Left lung (tissue), 4 donors: ENCODE measurements at regions not wholly inside any gene's neighbourhood (a gene's known extent, or its start where the extent isn't known, plus 50 kb on each side); places are given as distances from the start of the nearest gene placed in this dataset.

ENCODE experiments used
- ATAC-seq: fragments of 200-7000 bp; cut with Tn5 transposase; one replicate; pipeline ENCODE4 v1.9.1; 2020; ENCODE audit warnings: moderate library complexity
- DNase-seq, 4 donors: peaks; one replicate each; pipeline ENCODE4 v3.0.0-alpha.2; 2013 to 2020
- H3K27ac ChIP-seq, 2 donors: fragments of 200-600 bp; sonication (generic) in 1 of 2; one replicate each; pipeline versions ENCODE4 v1.5.0 to v1.8.0; 2020 to 2021
- H3K27me3 ChIP-seq, 2 donors: fragments of 200-600 bp; sonication (generic) in 1 of 2; one replicate each; pipeline versions ENCODE4 v1.5.0 to v1.8.0; 2020 to 2021
- H3K36me3 ChIP-seq, 2 donors: fragments of 200-600 bp; sonication (generic) in 1 of 2; one replicate each; pipeline versions ENCODE4 v1.5.0 to v1.8.0; 2020 to 2021
- H3K4me1 ChIP-seq, 2 donors: fragments of 200-600 bp; one replicate each; pipeline ENCODE4 v1.8.0; 2021
- H3K4me3 ChIP-seq, 2 donors: fragments of 200-600 bp; sonication (generic) in 1 of 2; one replicate each; pipeline versions ENCODE4 v1.5.0 to v1.8.0; 2020 to 2021; ENCODE audit warnings: mild to moderate bottlenecking in 1 of 2
- H3K9me3 ChIP-seq, 2 donors: fragments of 200-600 bp; sonication (generic) in 1 of 2; one replicate each; pipeline versions ENCODE4 v1.5.0 to v1.8.0; 2020 to 2021
- intact Hi-C, 2 donors: fragments of 100-400 bp; cut with DNase I; formaldehyde crosslinking; loops; one replicate each; pipeline versions ENCODE4 v1.11.2 to v1.14.2; 2022
- TF ChIP-seq, protein P1 (sequence below), 2 donors: fragments of 200-600 bp; sonication (generic) in 1 of 2; IDR thresholded peaks; one replicate each; pipeline versions ENCODE4 v1.5.0 to v1.8.0; 2021; ENCODE audit warnings: antibody characterized with exemption in 2 of 2
- donor health status: DM: no; HTN: yes; CAD: no.
- donor health status: DM: no; HTN: no; CAD: no.

DNA sequence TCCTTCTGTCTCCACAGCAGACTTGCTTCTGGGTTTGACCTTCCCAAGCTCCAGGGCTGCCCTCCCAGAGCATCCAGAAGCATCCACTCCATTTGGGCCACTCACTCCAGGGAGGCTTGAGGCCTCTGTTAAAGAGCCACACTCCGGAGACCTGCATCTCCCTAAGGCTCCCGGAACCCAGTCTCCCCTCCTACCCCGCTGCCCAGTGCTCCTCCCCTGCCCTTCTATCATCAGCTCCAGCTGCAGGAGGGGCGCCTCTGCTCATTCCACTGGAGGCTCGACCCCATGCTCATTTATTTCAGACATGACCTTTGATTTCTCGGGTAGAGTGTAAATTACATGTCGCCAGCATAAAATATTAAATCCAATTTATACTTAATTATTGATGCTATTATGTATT, 142.5 kb downstream of the SYF2 start:
- no peaks in the 10 kb centered on the region for H3K4me1 ChIP-seq
- no peak overlapping the region for H3K27ac ChIP-seq
- TF ChIP-seq, protein P1, sequence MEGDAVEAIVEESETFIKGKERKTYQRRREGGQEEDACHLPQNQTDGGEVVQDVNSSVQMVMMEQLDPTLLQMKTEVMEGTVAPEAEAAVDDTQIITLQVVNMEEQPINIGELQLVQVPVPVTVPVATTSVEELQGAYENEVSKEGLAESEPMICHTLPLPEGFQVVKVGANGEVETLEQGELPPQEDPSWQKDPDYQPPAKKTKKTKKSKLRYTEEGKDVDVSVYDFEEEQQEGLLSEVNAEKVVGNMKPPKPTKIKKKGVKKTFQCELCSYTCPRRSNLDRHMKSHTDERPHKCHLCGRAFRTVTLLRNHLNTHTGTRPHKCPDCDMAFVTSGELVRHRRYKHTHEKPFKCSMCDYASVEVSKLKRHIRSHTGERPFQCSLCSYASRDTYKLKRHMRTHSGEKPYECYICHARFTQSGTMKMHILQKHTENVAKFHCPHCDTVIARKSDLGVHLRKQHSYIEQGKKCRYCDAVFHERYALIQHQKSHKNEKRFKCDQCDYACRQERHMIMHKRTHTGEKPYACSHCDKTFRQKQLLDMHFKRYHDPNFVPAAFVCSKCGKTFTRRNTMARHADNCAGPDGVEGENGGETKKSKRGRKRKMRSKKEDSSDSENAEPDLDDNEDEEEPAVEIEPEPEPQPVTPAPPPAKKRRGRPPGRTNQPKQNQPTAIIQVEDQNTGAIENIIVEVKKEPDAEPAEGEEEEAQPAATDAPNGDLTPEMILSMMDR (IDR thresholded peaks at IDR 0.05): no peak
- H3K27me3 ChIP-seq: peaks cover 0 to 25% of the 10 kb centered on the region in 2 donors
- ATAC-seq: no peak
- no peak for DNase-seq
- no peak overlapping the region for H3K4me3 ChIP-seq
- H3K36me3 ChIP-seq: no peaks in the 10 kb centered on the region
- H3K9me3 ChIP-seq: no peaks in the 10 kb centered on the region
- intact Hi-C loops: no loop called here

DNA sequence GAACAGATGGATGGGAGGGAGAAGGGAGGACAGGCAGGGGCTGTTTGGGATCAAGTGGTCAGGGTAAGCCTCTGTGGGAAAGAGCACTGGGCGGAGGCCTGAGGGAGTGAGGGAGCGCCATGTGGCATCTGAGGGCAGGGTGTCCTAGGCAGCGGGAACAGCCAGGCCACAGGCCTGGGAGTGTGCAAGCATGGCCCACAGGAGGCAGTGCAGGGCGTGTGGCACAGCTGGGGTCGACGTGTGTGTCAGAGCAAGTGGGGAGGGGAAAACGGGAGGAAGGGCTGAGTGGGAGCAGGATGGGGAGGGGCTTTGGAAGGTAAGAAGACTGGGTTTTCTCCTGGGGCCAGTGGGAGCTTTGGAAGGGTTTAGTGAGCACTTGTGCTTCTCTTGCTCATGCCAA, 143.4 kb downstream of the SYF2 start:
- H3K27me3 ChIP-seq: peaks cover 0 to 25% of the 10 kb centered on the region in 2 donors
- H3K27ac ChIP-seq: no peak overlapping the region
- DNase-seq (no peak), ATAC-seq (no peak)
- H3K4me3 ChIP-seq: no peak overlapping the region
- intact Hi-C loops: no loop called here
- no peaks in the 10 kb centered on the region for H3K36me3 ChIP-seq
- no peaks in the 10 kb centered on the region for H3K9me3 ChIP-seq
- TF ChIP-seq, protein P1 (IDR thresholded peaks at IDR 0.05): no peak
- no peaks in the 10 kb centered on the region for H3K4me1 ChIP-seq

DNA sequence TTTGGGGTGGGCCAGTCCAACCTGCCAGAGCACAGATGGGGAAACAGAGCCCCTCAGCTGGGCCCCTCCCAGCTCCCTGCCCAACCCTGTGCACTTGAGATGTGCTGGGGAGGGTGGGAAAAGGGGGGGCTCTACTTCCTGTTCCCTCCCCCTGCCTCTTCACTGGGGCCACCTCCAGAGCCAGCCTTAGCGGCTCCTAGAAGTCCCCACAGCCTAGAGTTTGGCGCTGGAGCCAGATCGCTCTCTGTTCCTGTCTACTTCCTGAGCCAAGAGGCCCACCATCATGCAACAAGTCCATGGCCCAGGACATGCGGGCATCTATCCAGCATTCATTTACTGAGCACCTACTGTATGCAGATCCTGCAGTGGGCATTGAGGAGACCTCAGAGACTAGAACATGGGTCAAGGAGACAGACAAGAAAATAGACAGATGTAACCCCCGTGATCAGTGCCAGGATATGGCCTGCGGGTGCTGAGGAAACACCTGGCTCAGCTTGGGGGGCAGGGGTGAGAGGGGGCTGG, 144.1 kb downstream of the SYF2 start:
- Histone ChIP-seq H3K9me3 (no peaks in the 10 kb centered on the region), H3K4me3 (no peak overlapping the region), H3K4me1 (no peaks in the 10 kb centered on the region), H3K27me3 (peaks cover 0 to 25% of the 10 kb centered on the region in 2 donors), H3K36me3 (no peaks in the 10 kb centered on the region), H3K27ac (no peak overlapping the region)
- intact Hi-C loops: no loop called here
- DNase-seq (no peak), ATAC-seq (no peak)
- TF ChIP-seq, protein P1 (IDR thresholded peaks at IDR 0.05): no peak

DNA sequence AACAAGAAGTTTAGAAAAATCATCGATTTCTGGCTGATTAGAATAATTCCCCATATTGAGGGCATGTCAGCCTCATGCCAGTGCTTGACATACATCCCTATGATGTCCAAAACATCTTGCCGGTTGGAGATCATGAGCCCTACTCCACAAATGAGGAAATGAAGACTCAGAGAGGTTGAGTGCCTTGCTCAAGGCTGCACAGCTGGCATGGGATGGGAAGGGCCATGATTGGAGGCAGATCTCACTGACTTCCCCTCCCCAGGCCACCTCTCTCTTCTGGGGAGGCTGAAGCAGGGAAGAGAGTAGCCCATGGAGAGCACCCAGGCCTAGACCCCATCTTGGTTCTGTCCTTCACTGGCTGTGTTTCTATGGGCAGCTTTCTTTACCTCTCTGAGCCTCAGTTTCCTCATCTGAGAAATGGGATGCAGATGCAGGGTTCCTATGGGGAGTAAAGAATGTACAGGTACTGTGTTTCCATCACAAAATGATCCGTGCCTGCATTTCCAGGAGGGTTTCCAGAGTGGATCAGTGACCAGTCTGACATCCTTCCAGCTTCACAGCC, 145.7 kb downstream of the SYF2 start:
- intact Hi-C loops: no loop called here
- TF ChIP-seq, protein P1 (IDR thresholded peaks at IDR 0.05): no peak
- ATAC-seq: no peak
- Histone ChIP-seq H3K4me1 (no peaks in the 10 kb centered on the region), H3K9me3 (no peaks in the 10 kb centered on the region), H3K27ac (no peak overlapping the region), H3K27me3 (peaks cover 0 to 16% of the 10 kb centered on the region in 2 donors), H3K4me3 (no peak overlapping the region), H3K36me3 (no peaks in the 10 kb centered on the region)
- no peak for DNase-seq

DNA sequence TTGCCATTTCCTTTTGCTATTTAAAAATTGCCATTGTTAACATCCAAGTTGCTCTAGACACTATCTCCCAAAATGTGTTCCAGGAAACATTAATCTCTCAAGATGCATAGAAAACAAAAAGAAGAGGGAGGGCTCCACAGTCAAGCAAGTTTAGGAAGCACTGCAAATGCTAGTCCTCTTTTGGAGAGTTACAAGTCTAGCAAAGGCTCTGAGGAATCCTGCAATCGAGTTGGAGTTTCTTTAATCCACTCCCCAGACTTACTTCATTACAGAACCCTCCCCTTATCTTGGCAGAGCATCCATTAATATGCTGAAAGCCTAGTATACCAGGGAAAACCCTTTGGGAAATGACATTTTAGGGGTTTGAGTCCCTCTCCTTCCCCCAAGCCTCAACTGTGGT, 147.9 kb downstream of the SYF2 start:
- no peak overlapping the region for H3K4me3 ChIP-seq
- intact Hi-C loops: no loop called here
- ATAC-seq (no peak), DNase-seq (no peak)
- no peaks in the 10 kb centered on the region for H3K36me3 ChIP-seq
- H3K27ac ChIP-seq: no peak overlapping the region
- no peaks in the 10 kb centered on the region for H3K9me3 ChIP-seq
- TF ChIP-seq, protein P1 (IDR thresholded peaks at IDR 0.05): no peak
- H3K27me3 ChIP-seq: peaks cover 0 to 7% of the 10 kb centered on the region in 2 donors
- no peaks in the 10 kb centered on the region for H3K4me1 ChIP-seq
